GM23338 (cell line): ENCODE measurements at regions not wholly inside any gene's neighbourhood (a gene's known extent, or its start where the extent isn't known, plus 50 kb on each side); places are given as distances from the start of the nearest gene placed in this dataset.

ENCODE experiments used
- ATAC-seq: fragments of 200-7000 bp; cut with Tn5 transposase; 3 replicates; pipeline ENCODE4 v1.9.1; 2020
- DNase-seq: peaks from one replicate; pipeline ENCODE4 v3.0.0-alpha.2; 2015; ENCODE audit warnings: low spot score
- H2AFZ ChIP-seq: fragments of 200-600 bp; sonication (generic); 2 replicates; pipeline ENCODE4 v1.8.0; 2016; ENCODE audit warnings: antibody characterized with exemption, mild to moderate bottlenecking, moderate library complexity
- H3F3A ChIP-seq: fragments of 200-600 bp; sonication (generic); replicated peaks from 2 replicates; pipeline ENCODE4 v1.8.0; 2017; ENCODE audit warnings: antibody characterized with exemption, mixed run types, low read depth
- H3K27ac ChIP-seq: fragments of 200-600 bp; sonication (generic); 2 replicates; pipeline ENCODE4 v1.6.1; 2016; ENCODE audit warnings: low read depth
- H3K27me3 ChIP-seq: fragments of 200-600 bp; sonication (generic); 2 replicates; pipeline ENCODE4 v1.8.0; 2016; ENCODE audit warnings: mild to moderate bottlenecking, mixed run types, moderate library complexity; ENCODE audit not compliant: insufficient read depth
- H3K36me3 ChIP-seq: fragments of 200-600 bp; sonication (generic); 2 replicates; pipeline ENCODE4 v1.8.0; 2016; ENCODE audit warnings: mild to moderate bottlenecking; ENCODE audit not compliant: insufficient read depth
- H3K4me1 ChIP-seq: fragments of 200-600 bp; sonication (generic); 2 replicates; pipeline ENCODE4 v1.8.0; 2016; ENCODE audit warnings: mild to moderate bottlenecking, moderate library complexity; ENCODE audit not compliant: insufficient read depth
- H3K4me2 ChIP-seq: fragments of 200-600 bp; sonication (generic); 2 replicates; pipeline ENCODE4 v1.7.1; 2017; ENCODE audit warnings: mixed run types
- H3K4me3 ChIP-seq: fragments of 200-600 bp; sonication (generic); 2 replicates; pipeline ENCODE4 v1.6.1; 2016; ENCODE audit warnings: mixed run types
- H3K79me2 ChIP-seq: fragments of 200-600 bp; sonication (generic); replicated peaks from 2 replicates; pipeline ENCODE4 v1.8.0; 2017; ENCODE audit warnings: mild to moderate bottlenecking; ENCODE audit not compliant: insufficient read depth
- H3K9me2 ChIP-seq: fragments of 200-600 bp; sonication (generic); 2 replicates; pipeline ENCODE4 v1.8.0; 2017; ENCODE audit not compliant: insufficient read depth
- H4K20me1 ChIP-seq: fragments of 200-600 bp; sonication (generic); replicated peaks from 2 replicates; pipeline ENCODE4 v1.8.0; 2017; ENCODE audit warnings: mild to moderate bottlenecking; ENCODE audit not compliant: insufficient read depth
- H3K27ac Mint-ChIP-seq: 2 replicates; pipeline ENCODE4 v1.8.0; 2020; ENCODE audit warnings: inconsistent platforms, mild to moderate bottlenecking, moderate library complexity, mixed read lengths
- H3K27me3 Mint-ChIP-seq: 3 replicates; pipeline ENCODE4 v1.8.0; 2022; ENCODE audit warnings: low read depth, mild to moderate bottlenecking, moderate library complexity, mixed read lengths, inconsistent platforms; ENCODE audit not compliant: insufficient read depth, poor library complexity
- H3K36me3 Mint-ChIP-seq: 3 replicates; pipeline ENCODE4 v1.8.0; 2021; ENCODE audit warnings: low read depth, mild to moderate bottlenecking, inconsistent platforms, moderate library complexity, mixed read lengths
- H3K4me1 Mint-ChIP-seq: 3 replicates; pipeline ENCODE4 v1.8.0; 2020; ENCODE audit warnings: mild to moderate bottlenecking, inconsistent platforms, mixed read lengths
- H3K4me3 Mint-ChIP-seq: 3 replicates; pipeline ENCODE4 v1.8.0; 2021; ENCODE audit warnings: moderate library complexity, mild to moderate bottlenecking, inconsistent platforms, mixed read lengths
- H3K9me3 Mint-ChIP-seq: 3 replicates; pipeline ENCODE4 v1.8.0; 2020; ENCODE audit warnings: moderate library complexity, mild to moderate bottlenecking, inconsistent platforms, mixed read lengths
- CREB1 ChIP-seq: fragments of 250-450 bp; sonication (Bioruptor Pico); IDR thresholded peaks from 2 replicates; pipeline ENCODE4 v1.5.0; 2020; ENCODE audit warnings: low read depth, mild to moderate bottlenecking, moderate library complexity
- CTCF ChIP-seq, 2 experiments: fragments of 200-600 bp in 1 of 2; sonication (generic) in 1 of 2; conservative IDR thresholded peaks; 2 replicates each; pipeline versions ENCODE4 v1.5.1 to v1.6.1; 2016 to 2017; ENCODE audit warnings: antibody characterized with exemption in 2 of 2, low read depth in 2 of 2, mild to moderate bottlenecking in 2 of 2, moderate library complexity in 1 of 2
- ETS1 ChIP-seq: IDR thresholded peaks from 2 replicates; pipeline ENCODE4 v1.6.1; 2016; ENCODE audit warnings: antibody characterized with exemption
- EZH2 ChIP-seq: fragments of 200-600 bp; sonication (generic); IDR thresholded peaks from one replicate; pipeline ENCODE4 v1.8.0; 2017; ENCODE audit warnings: antibody characterized with exemption, mild to moderate bottlenecking, low read depth; ENCODE audit not compliant: unreplicated experiment
- EZH2phosphoT487 ChIP-seq: fragments of 200-600 bp; sonication (generic); IDR thresholded peaks from one replicate; pipeline ENCODE4 v1.8.1; 2018; ENCODE audit warnings: antibody characterized with exemption; ENCODE audit not compliant: unreplicated experiment
- JUNB ChIP-seq: IDR thresholded peaks from one replicate; pipeline ENCODE4 v1.6.1; 2016; ENCODE audit warnings: antibody characterized with exemption; ENCODE audit not compliant: unreplicated experiment
- NANOG ChIP-seq: IDR thresholded peaks from 2 replicates; pipeline ENCODE4 v1.6.1; 2016; ENCODE audit warnings: antibody characterized with exemption, borderline replicate concordance
- POLR2AphosphoS5 ChIP-seq: IDR thresholded peaks from 2 replicates; pipeline ENCODE4 v1.6.1; 2016; ENCODE audit warnings: antibody characterized with exemption, low read depth
- REST ChIP-seq: IDR thresholded peaks from one replicate; pipeline ENCODE4 v1.6.1; 2018; ENCODE audit warnings: antibody characterized with exemption; ENCODE audit not compliant: unreplicated experiment
- STAT1 ChIP-seq: IDR thresholded peaks from one replicate; pipeline ENCODE4 v1.6.1; 2016; ENCODE audit warnings: antibody characterized with exemption; ENCODE audit not compliant: unreplicated experiment
- ZNF114 ChIP-seq: fragments of 250-450 bp; sonication (Bioruptor Pico); IDR thresholded peaks from 2 replicates; pipeline ENCODE4 v1.5.0; 2020; ENCODE audit warnings: mild to moderate bottlenecking, moderate library complexity
- ZNF331 ChIP-seq: fragments of 250-450 bp; sonication (Bioruptor Pico); IDR thresholded peaks from 2 replicates; pipeline ENCODE4 v1.5.0; 2020; ENCODE audit warnings: low read depth, mild to moderate bottlenecking, moderate library complexity
- ZNF462 ChIP-seq: fragments of 250-450 bp; sonication (Bioruptor Pico); IDR thresholded peaks from 2 replicates; pipeline ENCODE4 v1.5.0; 2020; ENCODE audit warnings: mild to moderate bottlenecking, moderate library complexity

GRCh38 chr14:54225457-54226060, 171.2 kb upstream of the CDKN3 start:
- H3K4me1 Mint-ChIP-seq: peaks cover 16% of the 10 kb centered on the region
- no peaks in the 10 kb centered on the region for H3K36me3 Mint-ChIP-seq
- no peaks in the 10 kb centered on the region for H3K36me3 ChIP-seq
- peaks cover 24% of the 10 kb centered on the region for H3K27me3 ChIP-seq
- peaks cover 22% of the 10 kb centered on the region for H3K4me1 ChIP-seq
- H4K20me1 ChIP-seq: no peaks in the 10 kb centered on the region
- H3K4me2 ChIP-seq: no peak overlapping the region
- TF ChIP-seq ZNF331: no peak
- TF ChIP-seq ETS1: no peak
- no peak for TF ChIP-seq ZNF114 (CRISPR knock-in tag)
- TF ChIP-seq EZH2phosphoT487: no peak
- TF ChIP-seq CTCF (conservative IDR thresholded peaks at IDR 0.05; ENCODE audit: low read depth in 2 of 2): no peak
- no peak for TF ChIP-seq JUNB
- TF ChIP-seq CREB1 (CRISPR knock-in tag): no peak
- TF ChIP-seq NANOG: no peak
- TF ChIP-seq STAT1: no peak
- no peak for TF ChIP-seq POLR2AphosphoS5
- no peak for TF ChIP-seq ZNF462 (CRISPR knock-in tag)
- no peak for TF ChIP-seq REST
- no peak for TF ChIP-seq EZH2
- DNase-seq (no peak), ATAC-seq (no peak)
- no peak overlapping the region for H2AFZ ChIP-seq
- no peak overlapping the region for H3K4me3 ChIP-seq
- H3K27ac Mint-ChIP-seq: no peak overlapping the region
- no peak overlapping the region for H3K27ac ChIP-seq
- no peaks in the 10 kb centered on the region for H3K79me2 ChIP-seq
- H3K27me3 Mint-ChIP-seq: peaks cover 16% of the 10 kb centered on the region
- H3K9me2 ChIP-seq: no peaks in the 10 kb centered on the region
- H3F3A ChIP-seq: no peaks in the 10 kb centered on the region
- no peaks in the 10 kb centered on the region for H3K9me3 Mint-ChIP-seq
- H3K4me3 Mint-ChIP-seq: no peak overlapping the region
